Lower lobe of right lung (tissue), 2 donors: ENCODE measurements at regions not wholly inside any gene's neighbourhood (a gene's known extent, or its start where the extent isn't known, plus 50 kb on each side); places are given as distances from the start of the nearest gene placed in this dataset.

Experiments
- ATAC-seq, 2 donors: fragments of 200-7000 bp; cut with Tn5 transposase; one replicate each; pipeline ENCODE4 v1.9.1; 2020 to 2022; ENCODE audit warnings: mild to moderate bottlenecking in 2 of 2, moderate library complexity in 2 of 2
- DNase-seq: peaks from one replicate; pipeline ENCODE4 v3.0.0-alpha.2; 2020
- H3K27ac ChIP-seq: fragments of 200-600 bp; one replicate; pipeline ENCODE4 v1.8.0; 2022
- H3K27me3 ChIP-seq: fragments of 200-600 bp; one replicate; pipeline ENCODE4 v1.8.0; 2022; ENCODE audit warnings: low read depth
- H3K36me3 ChIP-seq: fragments of 200-600 bp; one replicate; pipeline ENCODE4 v1.8.0; 2022; ENCODE audit warnings: mild to moderate bottlenecking
- H3K4me1 ChIP-seq: fragments of 200-600 bp; one replicate; pipeline ENCODE4 v1.8.0; 2022
- H3K4me3 ChIP-seq: fragments of 200-600 bp; one replicate; pipeline ENCODE4 v1.8.0; 2022; ENCODE audit warnings: mild to moderate bottlenecking
- H3K9me3 ChIP-seq: fragments of 200-600 bp; one replicate; pipeline ENCODE4 v1.8.0; 2022
- CTCF ChIP-seq: fragments of 200-600 bp; IDR thresholded peaks from one replicate; pipeline ENCODE4 v1.8.0; 2022; ENCODE audit warnings: antibody characterized with exemption, mild to moderate bottlenecking
- intact Hi-C: fragments of 100-400 bp; cut with DNase I; formaldehyde crosslinking; loops from one replicate; pipeline ENCODE4 v1.11.0; 2022
- donor health status: DM: no; HTN: yes; CAD: no; lungs with severe emphysema.

- intact Hi-C loops, result no loop called here
- Histone ChIP-seq H3K4me3 (no peak overlapping the region), H3K4me1 (no peaks in the 10 kb centered on the region), H3K9me3 (no peaks in the 10 kb centered on the region), H3K36me3 (no peaks in the 10 kb centered on the region), H3K27me3 (no peaks in the 10 kb centered on the region), H3K27ac (no peak overlapping the region)
- ATAC-seq (peak in 1 of 2 donors; percentile 49), DNase-seq (no peak)
- peak; percentile 44 for TF ChIP-seq CTCF
Measured at GRCh38 chr7:12490107-12490688, 80.3 kb upstream of the SCIN start.

GRCh38 chr7:12490940-12491339 lies 79.6 kb upstream of the SCIN start:
- Histone ChIP-seq H3K9me3 (no peaks in the 10 kb centered on the region), H3K4me3 (no peak overlapping the region), H3K4me1 (no peaks in the 10 kb centered on the region), H3K27ac (no peak overlapping the region), H3K36me3 (no peaks in the 10 kb centered on the region), H3K27me3 (no peaks in the 10 kb centered on the region)
- intact Hi-C loops, result no loop called here
- TF ChIP-seq CTCF, result no peak
- ATAC-seq (no peak), DNase-seq (no peak)

GRCh38 chr7:12491526-12491925 lies 79.0 kb upstream of the SCIN start:
- Histone ChIP-seq H3K27me3 (no peaks in the 10 kb centered on the region), H3K4me3 (no peak overlapping the region), H3K4me1 (no peaks in the 10 kb centered on the region), H3K36me3 (no peaks in the 10 kb centered on the region), H3K9me3 (no peaks in the 10 kb centered on the region), H3K27ac (no peak overlapping the region)
- no peak for TF ChIP-seq CTCF
- intact Hi-C loops, result no loop called here
- DNase-seq (no peak), ATAC-seq (no peak)

GRCh38 chr7:12493407-12493806 lies 77.1 kb upstream of the SCIN start:
- ATAC-seq, result peak in 1 of 2 donors; percentile 37
- intact Hi-C loops, result no loop called here
- Histone ChIP-seq H3K36me3 (no peaks in the 10 kb centered on the region), H3K27me3 (no peaks in the 10 kb centered on the region), H3K27ac (no peak overlapping the region), H3K9me3 (no peaks in the 10 kb centered on the region), H3K4me3 (no peak overlapping the region), H3K4me1 (no peaks in the 10 kb centered on the region)
- DNase-seq, result no peak
- TF ChIP-seq CTCF, result no peak

GRCh38 chr7:12493863-12494686 lies 76.4 kb upstream of the SCIN start:
- Histone ChIP-seq H3K27ac (no peak overlapping the region), H3K27me3 (no peaks in the 10 kb centered on the region), H3K4me1 (no peaks in the 10 kb centered on the region), H3K4me3 (no peak overlapping the region), H3K36me3 (no peaks in the 10 kb centered on the region), H3K9me3 (no peaks in the 10 kb centered on the region)
- DNase-seq, result no peak
- no peak for ATAC-seq
- intact Hi-C loops, result no loop called here
- TF ChIP-seq CTCF, result no peak
